PFSK-1 (cell line): ENCODE measurements at regions not wholly inside any gene's neighbourhood (a gene's known extent, or its start where the extent isn't known, plus 50 kb on each side); places are given as distances from the start of the nearest gene placed in this dataset.

Experiments used
- FOXP2 ChIP-seq: optimal IDR thresholded peaks from 2 replicates; pipeline ENCODE3; 2011; ENCODE audit warnings: borderline replicate concordance, control low read depth, inconsistent platforms; ENCODE audit not compliant: insufficient read depth; ENCODE audit errors: extremely low read length, extremely low read depth
- POLR2AphosphoS5 ChIP-seq: IDR thresholded peaks from 2 replicates; pipeline ENCODE4 v1.6.1; 2012; ENCODE audit warnings: low read depth, mild to moderate bottlenecking, control low read depth, low read length, moderate library complexity
- REST ChIP-seq, 2 experiments: IDR thresholded peaks; 2 replicates each; pipeline versions ENCODE4 v1.6.1 to v1.8.0; 2011 to 2012; ENCODE audit warnings: low read depth in 2 of 2, low read length in 2 of 2, control low read depth in 1 of 2, inconsistent platforms in 1 of 2, mild to moderate bottlenecking in 1 of 2, moderate library complexity in 1 of 2; ENCODE audit not compliant: insufficient read depth in 1 of 2
- SIN3A ChIP-seq: IDR thresholded peaks from 2 replicates; pipeline ENCODE4 v1.6.1; 2012; ENCODE audit warnings: mild to moderate bottlenecking, low read length, moderate library complexity, borderline replicate concordance; ENCODE audit not compliant: insufficient read depth
- TAF1 ChIP-seq: IDR thresholded peaks from 2 replicates; pipeline ENCODE4 v1.6.1; 2012; ENCODE audit warnings: low read length, control low read depth, borderline replicate concordance; ENCODE audit not compliant: insufficient read depth

GRCh38 chrX:42442745-42443144 lies 335.2 kb downstream of the PPP1R2C start:
- no peak for TF ChIP-seq TAF1
- no peak for TF ChIP-seq FOXP2
- no peak for TF ChIP-seq SIN3A
- no peak for TF ChIP-seq REST (IDR thresholded peaks at IDR 0.05; ENCODE audit: insufficient read depth in 1 of 2, low read depth in 2 of 2, low read length in 2 of 2)
- TF ChIP-seq POLR2AphosphoS5 = no peak

GRCh38 chrX:42437211-42437610 lies 340.8 kb downstream of the PPP1R2C start:
- TF ChIP-seq FOXP2 (no peak), POLR2AphosphoS5 (no peak), SIN3A (no peak), TAF1 (no peak), REST (IDR thresholded peaks at IDR 0.05; ENCODE audit: insufficient read depth in 1 of 2, low read depth in 2 of 2, low read length in 2 of 2) (no peak)

GRCh38 chrX:42434458-42435166 lies 343.4 kb downstream of the PPP1R2C start:
- TF ChIP-seq TAF1 (no peak), REST (IDR thresholded peaks at IDR 0.05; ENCODE audit: insufficient read depth in 1 of 2, low read depth in 2 of 2, low read length in 2 of 2) (no peak), SIN3A (no peak), FOXP2 (no peak), POLR2AphosphoS5 (no peak)

GRCh38 chrX:42432552-42432951 lies 345.4 kb downstream of the PPP1R2C start:
- TF ChIP-seq REST (IDR thresholded peaks at IDR 0.05; ENCODE audit: insufficient read depth in 1 of 2, low read depth in 2 of 2, low read length in 2 of 2) (no peak), SIN3A (no peak), FOXP2 (no peak), TAF1 (no peak), POLR2AphosphoS5 (no peak)
